Retinal pigment epithelial cell (primary cell): ENCODE measurements at regions not wholly inside any gene's neighbourhood (a gene's known extent, or its start where the extent isn't known, plus 50 kb on each side); places are given as distances from the start of the nearest gene placed in this dataset.
A peak's percentile ranks its signal among the peaks of the same experiment; 100 is the strongest.

Source experiments
- DNase-seq: peaks from one replicate; pipeline ENCODE4 v3.0.0-alpha.2; 2010; ENCODE audit warnings: low read depth
- H3K4me3 ChIP-seq: 2 replicates; pipeline ENCODE4 v1.5.1; 2011; ENCODE audit warnings: mild to moderate bottlenecking, low read length, control low read depth, moderate library complexity
- CTCF ChIP-seq: conservative IDR thresholded peaks from 2 replicates; pipeline ENCODE4 v1.5.1; 2011; ENCODE audit warnings: low read depth, low read length, control low read depth, inconsistent platforms

GRCh38 chr4:144465546-144465945 is 180.4 kb upstream of the HHIP start:
- DNase-seq, result no peak
- TF ChIP-seq CTCF, result no peak
- H3K4me3 ChIP-seq, result no peak overlapping the region

- no peak for TF ChIP-seq CTCF
- no peak for DNase-seq
- no peak overlapping the region for H3K4me3 ChIP-seq
Observed at GRCh38 chr4:144480068-144480467, 165.9 kb upstream of the HHIP start.

- no peak for DNase-seq
- H3K4me3 ChIP-seq, result no peak overlapping the region
- no peak for TF ChIP-seq CTCF
Observed at GRCh38 chr4:144489831-144490230, 156.1 kb upstream of the HHIP start.

GRCh38 chr4:144494280-144494679 is 151.7 kb upstream of the HHIP start:
- TF ChIP-seq CTCF, result no peak
- H3K4me3 ChIP-seq, result no peak overlapping the region
- DNase-seq, result peak; percentile 44

- no peak for DNase-seq
- TF ChIP-seq CTCF, result no peak
- H3K4me3 ChIP-seq, result no peak overlapping the region
Observed at GRCh38 chr4:144495944-144496343, 150.0 kb upstream of the HHIP start.

GRCh38 chr4:144499777-144500176 is 146.2 kb upstream of the HHIP start:
- no peak overlapping the region for H3K4me3 ChIP-seq
- no peak for TF ChIP-seq CTCF
- no peak for DNase-seq

- no peak overlapping the region for H3K4me3 ChIP-seq
- DNase-seq, result no peak
- no peak for TF ChIP-seq CTCF
Observed at GRCh38 chr4:144501231-144501780, 144.7 kb upstream of the HHIP start.
